ENCODE measurements at regions not wholly inside any gene's neighbourhood (a gene's known extent, or its start where the extent isn't known, plus 50 kb on each side); places are given as distances from the start of the nearest gene placed in this dataset.
A peak's percentile ranks its signal among the peaks of the same experiment; 100 is the strongest.
"Not testable (repeated sequence)": the region's sequence is repeated elsewhere in the genome, so short reads cannot be mapped to it uniquely, and the experiment has no call there.

DNA sequence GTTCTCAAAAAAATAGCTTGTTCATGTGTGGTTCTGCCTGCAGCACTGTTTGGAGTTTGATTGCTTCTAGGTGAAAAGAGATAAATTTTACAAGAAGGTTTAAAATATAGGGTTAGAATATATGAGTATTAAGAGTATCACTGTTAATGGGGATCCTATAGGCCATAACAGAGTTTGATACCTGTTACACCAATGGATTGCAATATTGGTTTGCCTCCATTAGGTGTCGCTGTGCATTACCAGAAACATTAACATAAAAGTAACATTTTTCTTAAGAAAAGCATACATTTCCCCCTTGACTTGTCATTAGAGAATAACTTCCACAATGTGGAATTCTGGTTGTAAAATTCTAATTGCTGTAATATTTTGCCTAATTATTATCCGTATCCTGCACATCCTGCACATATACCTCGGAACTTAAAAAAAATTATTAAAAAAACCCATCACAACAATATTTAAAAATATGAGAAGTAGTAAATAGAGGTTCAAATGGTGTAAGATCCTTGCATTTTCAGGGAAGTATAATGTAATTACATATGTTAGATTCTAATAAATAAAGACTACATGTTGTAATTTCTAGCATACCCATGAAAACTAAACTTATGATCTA is 63.0 kb downstream of the CYP4A11 start:
- H3K27me3 ChIP-seq (ENCODE audit: control insufficient read depth, insufficient read depth, low read length); ATAC-seq; H3K9me3 ChIP-seq (ENCODE audit: control insufficient read depth, insufficient read depth, low read depth, low read length); H3K36me3 ChIP-seq (ENCODE audit: control insufficient read depth, insufficient read depth, low read length); intact Hi-C loops (cut with micrococcal nuclease; ENCODE audit: unreplicated experiment); H3K27ac ChIP-seq (ENCODE audit: low read length); H3K4me1 ChIP-seq (ENCODE audit: control insufficient read depth, insufficient read depth, low read length); CTCF ChIA-PET; H3K4me3 ChIP-seq (ENCODE audit: low read depth in 2 of 2, low read length in 2 of 2); in situ Hi-C loops (cut with HindIII; ENCODE audit: low pct_unique_long_range_greater_than_20kb, low sequenced_read_pairs); POLR2A ChIA-PET; BruUV-seq (replicated peaks): not testable (repeated sequence)
- TF ChIP-seq, protein P1, sequence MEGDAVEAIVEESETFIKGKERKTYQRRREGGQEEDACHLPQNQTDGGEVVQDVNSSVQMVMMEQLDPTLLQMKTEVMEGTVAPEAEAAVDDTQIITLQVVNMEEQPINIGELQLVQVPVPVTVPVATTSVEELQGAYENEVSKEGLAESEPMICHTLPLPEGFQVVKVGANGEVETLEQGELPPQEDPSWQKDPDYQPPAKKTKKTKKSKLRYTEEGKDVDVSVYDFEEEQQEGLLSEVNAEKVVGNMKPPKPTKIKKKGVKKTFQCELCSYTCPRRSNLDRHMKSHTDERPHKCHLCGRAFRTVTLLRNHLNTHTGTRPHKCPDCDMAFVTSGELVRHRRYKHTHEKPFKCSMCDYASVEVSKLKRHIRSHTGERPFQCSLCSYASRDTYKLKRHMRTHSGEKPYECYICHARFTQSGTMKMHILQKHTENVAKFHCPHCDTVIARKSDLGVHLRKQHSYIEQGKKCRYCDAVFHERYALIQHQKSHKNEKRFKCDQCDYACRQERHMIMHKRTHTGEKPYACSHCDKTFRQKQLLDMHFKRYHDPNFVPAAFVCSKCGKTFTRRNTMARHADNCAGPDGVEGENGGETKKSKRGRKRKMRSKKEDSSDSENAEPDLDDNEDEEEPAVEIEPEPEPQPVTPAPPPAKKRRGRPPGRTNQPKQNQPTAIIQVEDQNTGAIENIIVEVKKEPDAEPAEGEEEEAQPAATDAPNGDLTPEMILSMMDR (IDR thresholded peaks at IDR 0.05): peak; percentile 70; the same call in 1 of the 2 replicates
- DNase-seq (ENCODE audit: low read depth, low spot score): peak; percentile 7

DNA sequence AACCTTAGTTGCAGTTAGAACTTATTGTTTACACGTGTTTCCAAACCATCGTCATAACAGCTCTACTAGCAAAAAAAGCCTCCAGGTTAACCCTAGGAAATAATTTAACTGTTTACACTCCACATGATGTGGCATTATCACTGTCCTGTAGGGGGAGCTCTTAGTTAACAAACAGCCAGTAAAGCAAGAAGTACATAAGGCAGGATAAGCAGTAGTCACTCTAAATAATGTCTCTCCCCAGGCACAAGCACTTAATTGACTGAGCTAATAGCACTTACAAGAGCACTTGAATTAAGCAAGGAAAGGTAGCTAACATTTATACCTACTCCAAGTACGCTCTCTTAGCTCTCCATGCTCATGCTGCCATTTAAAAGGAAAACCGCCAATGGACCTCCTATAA is 65.2 kb downstream of the CYP4A11 start:
- TF ChIP-seq, protein P1 (IDR thresholded peaks at IDR 0.05): peak; percentile 70
- CTCF ChIA-PET; H3K27me3 ChIP-seq (ENCODE audit: control insufficient read depth, insufficient read depth, low read length); H3K9me3 ChIP-seq (ENCODE audit: control insufficient read depth, insufficient read depth, low read depth, low read length); intact Hi-C loops (cut with micrococcal nuclease; ENCODE audit: unreplicated experiment); POLR2A ChIA-PET; in situ Hi-C loops (cut with HindIII; ENCODE audit: low pct_unique_long_range_greater_than_20kb, low sequenced_read_pairs); DNase-seq (ENCODE audit: low read depth, low spot score); H3K4me1 ChIP-seq (ENCODE audit: control insufficient read depth, insufficient read depth, low read length); H3K27ac ChIP-seq (ENCODE audit: low read length); H3K36me3 ChIP-seq (ENCODE audit: control insufficient read depth, insufficient read depth, low read length); BruUV-seq (replicated peaks); H3K4me3 ChIP-seq (ENCODE audit: low read depth in 2 of 2, low read length in 2 of 2): not testable (repeated sequence)
- ATAC-seq: peak; percentile 87

All from Panc1 (cell line).